ENCODE measurements at regions not wholly inside any gene's neighbourhood (a gene's known extent, or its start where the extent isn't known, plus 50 kb on each side); places are given as distances from the start of the nearest gene placed in this dataset.

GRCh38 chr14:89571491-89571890 lies 154.5 kb upstream of the FOXN3 start:
- Histone ChIP-seq H3K9me3 (no peaks in the 10 kb centered on the region), H3K36me3 (no peaks in the 10 kb centered on the region), H3K27me3 (no peaks in the 10 kb centered on the region), H3K27ac (peak overlapping the region in 1 of 10 donors; percentile 56), H3K4me1 (peaks cover 15 to 65% (median 45%) of the 10 kb centered on the region in 9 donors), H3K4me3 (no peak overlapping the region)
- TF ChIP-seq, protein P1, sequence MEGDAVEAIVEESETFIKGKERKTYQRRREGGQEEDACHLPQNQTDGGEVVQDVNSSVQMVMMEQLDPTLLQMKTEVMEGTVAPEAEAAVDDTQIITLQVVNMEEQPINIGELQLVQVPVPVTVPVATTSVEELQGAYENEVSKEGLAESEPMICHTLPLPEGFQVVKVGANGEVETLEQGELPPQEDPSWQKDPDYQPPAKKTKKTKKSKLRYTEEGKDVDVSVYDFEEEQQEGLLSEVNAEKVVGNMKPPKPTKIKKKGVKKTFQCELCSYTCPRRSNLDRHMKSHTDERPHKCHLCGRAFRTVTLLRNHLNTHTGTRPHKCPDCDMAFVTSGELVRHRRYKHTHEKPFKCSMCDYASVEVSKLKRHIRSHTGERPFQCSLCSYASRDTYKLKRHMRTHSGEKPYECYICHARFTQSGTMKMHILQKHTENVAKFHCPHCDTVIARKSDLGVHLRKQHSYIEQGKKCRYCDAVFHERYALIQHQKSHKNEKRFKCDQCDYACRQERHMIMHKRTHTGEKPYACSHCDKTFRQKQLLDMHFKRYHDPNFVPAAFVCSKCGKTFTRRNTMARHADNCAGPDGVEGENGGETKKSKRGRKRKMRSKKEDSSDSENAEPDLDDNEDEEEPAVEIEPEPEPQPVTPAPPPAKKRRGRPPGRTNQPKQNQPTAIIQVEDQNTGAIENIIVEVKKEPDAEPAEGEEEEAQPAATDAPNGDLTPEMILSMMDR (IDR thresholded peaks at IDR 0.05): no peak
- intact Hi-C loops (cut with DNase I): loop anchor here in 1 of 10 donors (5.0 kb wide), 1 partner anchor 46 kb away; no protein-coding TSS in a partner anchor
- DNase-seq (no peak), ATAC-seq (no peak)
- WGBS, 2 donors: 72 to 80% methylated on average over 1 of the region's 1 CpG

GRCh38 chr14:89566644-89567415 lies 149.8 kb upstream of the FOXN3 start:
- Histone ChIP-seq H3K36me3 (no peaks in the 10 kb centered on the region), H3K4me1 (peaks cover 0 to 52% (median 36%) of the 10 kb centered on the region in 9 donors), H3K4me3 (no peak overlapping the region), H3K9me3 (no peaks in the 10 kb centered on the region), H3K27ac (no peak overlapping the region), H3K27me3 (no peaks in the 10 kb centered on the region)
- DNase-seq: no peak
- WGBS, 2 donors: 88 to 93% methylated on average over 3 of the region's 3 CpGs
- intact Hi-C loops (cut with DNase I): loop anchor here in 1 of 10 donors (10.0 kb wide), 1 partner anchor 48 kb away; no protein-coding TSS in a partner anchor
- ATAC-seq: no peak
- TF ChIP-seq, protein P1 (IDR thresholded peaks at IDR 0.05): no peak

DNA sequence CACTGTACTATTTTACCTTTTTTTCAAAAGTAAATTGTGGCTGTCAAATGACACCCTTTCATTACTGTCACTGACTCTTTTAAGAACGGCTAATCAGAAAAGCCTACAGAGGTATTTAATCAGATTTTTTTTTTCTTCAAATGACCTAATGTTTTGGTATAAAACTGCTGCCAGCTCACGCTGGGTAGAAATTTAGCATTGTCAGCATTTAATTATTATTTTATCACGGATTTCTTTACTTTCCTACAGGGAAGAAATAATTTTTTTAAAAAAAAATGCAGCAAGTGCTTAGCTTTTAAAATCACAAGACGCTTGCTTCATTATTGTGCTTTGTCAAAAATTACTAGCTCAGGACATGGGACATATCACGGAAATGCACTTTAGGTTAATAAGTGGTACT lies 149.1 kb upstream of the FOXN3 start:
- no peaks in the 10 kb centered on the region for H3K9me3 ChIP-seq
- TF ChIP-seq, protein P1 (IDR thresholded peaks at IDR 0.05): no peak
- no peaks in the 10 kb centered on the region for H3K36me3 ChIP-seq
- no peaks in the 10 kb centered on the region for H3K27me3 ChIP-seq
- H3K4me3 ChIP-seq: no peak overlapping the region
- no peak overlapping the region for H3K27ac ChIP-seq
- 85 to 88% methylated on average over 5 of the region's 5 CpGs for WGBS, 2 donors
- H3K4me1 ChIP-seq: peaks cover 0 to 46% (median 32%) of the 10 kb centered on the region in 9 donors
- ATAC-seq: no peak
- intact Hi-C loops (cut with DNase I): loop anchor here in 1 of 10 donors (10.0 kb wide), 1 partner anchor 49 kb away; no protein-coding TSS in a partner anchor
- DNase-seq: no peak

DNA sequence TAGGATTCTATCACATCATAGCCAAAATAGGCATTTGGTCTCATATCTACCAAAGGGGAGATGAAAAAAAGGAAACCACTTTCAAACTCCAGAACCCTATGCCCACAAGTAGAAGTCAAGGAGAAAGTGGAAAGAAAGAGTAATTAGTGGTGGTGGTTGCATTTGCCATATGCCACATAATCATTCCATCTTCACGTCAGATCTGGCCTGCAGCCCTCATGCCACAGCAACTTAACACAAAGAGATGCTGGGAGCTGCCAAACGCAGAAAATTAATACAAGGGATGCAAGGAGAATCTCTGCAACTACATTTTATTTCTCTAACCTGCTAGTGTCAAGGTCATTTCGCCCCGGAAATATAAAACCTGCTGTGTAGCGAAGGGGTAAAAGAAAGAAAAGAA lies 148.6 kb upstream of the FOXN3 start:
- Histone ChIP-seq H3K27me3 (no peaks in the 10 kb centered on the region), H3K4me1 (peaks cover 0 to 42% (median 28%) of the 10 kb centered on the region in 9 donors), H3K36me3 (peaks cover 0 to 5% (median 0%) of the 10 kb centered on the region in 9 donors), H3K27ac (peak overlapping the region in 2 of 10 donors; percentile 32 to 35), H3K4me3 (no peak overlapping the region), H3K9me3 (no peaks in the 10 kb centered on the region)
- ATAC-seq (no peak), DNase-seq (no peak)
- 83 to 85% methylated on average over 5 of the region's 5 CpGs for WGBS, 2 donors
- intact Hi-C loops (cut with DNase I): loop anchor here in 1 of 10 donors (10.0 kb wide), 1 partner anchor 49 kb away; no protein-coding TSS in a partner anchor
- TF ChIP-seq, protein P1 (IDR thresholded peaks at IDR 0.05): no peak
